ENCODE measurements at regions not wholly inside any gene's neighbourhood (a gene's known extent, or its start where the extent isn't known, plus 50 kb on each side); places are given as distances from the start of the nearest gene placed in this dataset.

- TF ChIP-seq CTCF (IDR thresholded peaks at IDR 0.05) (no peak), POLR2A (IDR thresholded peaks at IDR 0.05) (no peak)
Measured at GRCh38 chr10:36608251-36608650, 517.1 kb upstream of the ANKRD30A start.

All from Peyer's patch (tissue), 4 donors.